KMS-11 (cell line): ENCODE measurements at regions not wholly inside any gene's neighbourhood (a gene's known extent, or its start where the extent isn't known, plus 50 kb on each side); places are given as distances from the start of the nearest gene placed in this dataset.

Experiments
- H2AFZ ChIP-seq: fragments of 200-600 bp; sonication (generic); 2 replicates; pipeline ENCODE4 v1.6.1; 2016; ENCODE audit warnings: antibody characterized with exemption, mixed run types, low read depth
- H3K27ac ChIP-seq: fragments of 200-600 bp; sonication (generic); 2 replicates; pipeline ENCODE4 v1.6.1; 2016; ENCODE audit warnings: mild to moderate bottlenecking, mixed run types
- H3K27me3 ChIP-seq: fragments of 200-600 bp; sonication (generic); 2 replicates; pipeline ENCODE4 v1.6.1; 2017; ENCODE audit warnings: mild to moderate bottlenecking, low read depth, mixed run types, moderate library complexity; ENCODE audit not compliant: insufficient read depth
- H3K36me3 ChIP-seq: fragments of 200-600 bp; sonication (generic); 2 replicates; pipeline ENCODE4 v1.6.1; 2017; ENCODE audit warnings: mild to moderate bottlenecking, mixed run types; ENCODE audit not compliant: insufficient read depth
- H3K4me1 ChIP-seq: fragments of 200-600 bp; sonication (generic); 2 replicates; pipeline ENCODE4 v1.6.1; 2016; ENCODE audit warnings: mild to moderate bottlenecking, low read depth, mixed run types; ENCODE audit not compliant: poor library complexity, severe bottlenecking
- H3K4me2 ChIP-seq: fragments of 200-600 bp; sonication (generic); 2 replicates; pipeline ENCODE4 v1.7.0; 2016; ENCODE audit warnings: mild to moderate bottlenecking, mixed run types
- H3K4me3 ChIP-seq: fragments of 200-600 bp; sonication (generic); IDR thresholded peaks from 2 replicates; pipeline ENCODE4 v1.6.1; 2017; ENCODE audit warnings: low read depth, low read length, mixed read lengths; ENCODE audit not compliant: insufficient read depth
- H3K79me2 ChIP-seq: fragments of 200-600 bp; sonication (generic); 2 replicates; pipeline ENCODE4 v1.6.1; 2016; ENCODE audit warnings: low read depth, mixed run types; ENCODE audit not compliant: insufficient read depth
- H3K9ac ChIP-seq: fragments of 200-600 bp; sonication (generic); 2 replicates; pipeline ENCODE4 v1.6.1; 2016; ENCODE audit warnings: mild to moderate bottlenecking, mixed run types
- H4K20me1 ChIP-seq: fragments of 200-600 bp; sonication (generic); 2 replicates; pipeline ENCODE4 v1.6.1; 2016; ENCODE audit warnings: mild to moderate bottlenecking, mixed run types; ENCODE audit not compliant: insufficient read depth
- CTCF ChIP-seq: fragments of 200-600 bp; sonication (generic); conservative IDR thresholded peaks from 2 replicates; pipeline ENCODE4 v1.6.1; 2017; ENCODE audit warnings: low read depth, mild to moderate bottlenecking, antibody characterized with exemption, low read length, moderate library complexity, mixed read lengths

GRCh38 chr4:52195869-52196268 lies 144.8 kb downstream of the SPATA18 start:
- TF ChIP-seq CTCF, result no peak
- H2AFZ ChIP-seq, result no peak overlapping the region
- no peaks in the 10 kb centered on the region for H3K36me3 ChIP-seq
- H4K20me1 ChIP-seq, result no peaks in the 10 kb centered on the region
- H3K27ac ChIP-seq, result no peak overlapping the region
- no peaks in the 10 kb centered on the region for H3K79me2 ChIP-seq
- no peak overlapping the region for H3K4me2 ChIP-seq
- H3K4me3 ChIP-seq, result no peak overlapping the region
- H3K27me3 ChIP-seq, result no peaks in the 10 kb centered on the region
- H3K4me1 ChIP-seq, result no peaks in the 10 kb centered on the region
- no peak overlapping the region for H3K9ac ChIP-seq

- H3K4me1 ChIP-seq, result no peaks in the 10 kb centered on the region
- H3K27ac ChIP-seq, result no peak overlapping the region
- no peak overlapping the region for H3K4me2 ChIP-seq
- no peak for TF ChIP-seq CTCF
- no peaks in the 10 kb centered on the region for H4K20me1 ChIP-seq
- H3K9ac ChIP-seq, result no peak overlapping the region
- no peaks in the 10 kb centered on the region for H3K79me2 ChIP-seq
- H2AFZ ChIP-seq, result no peak overlapping the region
- no peak overlapping the region for H3K4me3 ChIP-seq
- H3K36me3 ChIP-seq, result no peaks in the 10 kb centered on the region
- no peaks in the 10 kb centered on the region for H3K27me3 ChIP-seq
Measured at GRCh38 chr4:52196606-52197130, 145.6 kb downstream of the SPATA18 start.

DNA sequence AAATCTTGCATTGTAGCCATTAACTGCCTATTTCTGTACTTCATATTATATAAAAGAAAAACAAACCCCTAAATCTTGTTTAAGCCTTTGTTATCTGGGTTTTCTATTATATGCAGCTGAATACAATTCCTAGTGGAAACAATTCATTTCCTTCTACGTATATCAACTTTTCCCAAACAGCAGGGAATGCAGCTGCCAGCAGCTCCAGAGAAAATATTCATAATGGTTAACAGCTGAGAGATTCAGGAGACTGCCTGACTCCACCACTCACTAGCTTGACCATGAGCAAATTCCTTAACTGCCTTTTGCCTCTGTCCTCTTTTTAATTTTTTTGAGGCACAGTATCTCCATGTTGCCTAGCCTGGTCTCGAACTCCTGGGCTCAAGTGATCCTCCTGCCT lies 146.2 kb downstream of the SPATA18 start:
- H3K4me1 ChIP-seq, result no peaks in the 10 kb centered on the region
- no peak for TF ChIP-seq CTCF
- no peak overlapping the region for H3K27ac ChIP-seq
- no peak overlapping the region for H3K4me2 ChIP-seq
- H3K36me3 ChIP-seq, result no peaks in the 10 kb centered on the region
- no peaks in the 10 kb centered on the region for H3K79me2 ChIP-seq
- H4K20me1 ChIP-seq, result no peaks in the 10 kb centered on the region
- H2AFZ ChIP-seq, result no peak overlapping the region
- H3K9ac ChIP-seq, result no peak overlapping the region
- no peak overlapping the region for H3K4me3 ChIP-seq
- no peaks in the 10 kb centered on the region for H3K27me3 ChIP-seq

DNA sequence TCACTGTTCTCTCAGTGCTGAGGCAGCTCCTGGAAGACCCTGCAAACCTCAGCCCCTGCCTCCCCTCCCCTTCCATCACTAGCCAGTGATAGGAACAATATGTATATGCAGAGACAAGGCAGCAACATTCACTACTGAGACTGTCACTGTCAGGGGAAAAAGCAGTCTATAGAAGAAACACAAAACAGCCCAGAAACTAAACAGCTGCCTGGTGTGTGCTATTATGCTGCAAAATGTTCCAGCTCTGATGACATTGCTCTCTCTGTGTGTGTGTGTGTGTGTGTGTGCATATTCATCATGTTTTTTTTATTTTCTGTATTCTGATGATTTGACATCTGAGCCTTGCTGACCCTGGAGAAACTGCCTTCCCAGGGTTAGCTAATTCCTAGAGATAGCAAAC lies 147.2 kb downstream of the SPATA18 start:
- Histone ChIP-seq H3K27me3 (no peaks in the 10 kb centered on the region), H4K20me1 (no peaks in the 10 kb centered on the region), H3K27ac (no peak overlapping the region), H3K36me3 (no peaks in the 10 kb centered on the region), H3K79me2 (no peaks in the 10 kb centered on the region), H3K4me2 (no peak overlapping the region), H3K9ac (no peak overlapping the region), H3K4me1 (no peaks in the 10 kb centered on the region), H3K4me3 (no peak overlapping the region), H2AFZ (no peak overlapping the region)
- TF ChIP-seq CTCF, result no peak
